H1 (cell line): ENCODE measurements at regions not wholly inside any gene's neighbourhood (a gene's known extent, or its start where the extent isn't known, plus 50 kb on each side); places are given as distances from the start of the nearest gene placed in this dataset.

Experiments used
- CTCF ChIA-PET: fragments of 300-600 bp; sonication (Branson Sonifier 250); formaldehyde crosslinking; loops from one replicate; lab custom pipeline; 2021; ENCODE audit not compliant: partially characterized antibody; lab: Charles Lee
- POLR2A ChIA-PET: fragments of 300-600 bp; sonication (Branson Sonifier 250); formaldehyde crosslinking; loops from one replicate; lab custom pipeline; 2021; ENCODE audit warnings: inconsistent platforms; ENCODE audit not compliant: partially characterized antibody; lab: Charles Lee
- DNase-seq, 2 experiments: peaks; one replicate each; pipeline versions ENCODE4 v3.0.0 to v3.0.0-alpha.2; 2010 to 2022; ENCODE audit warnings: low spot score in 2 of 2, low read depth in 1 of 2, mixed read lengths in 1 of 2
- FAIRE-seq: peaks from 2 replicates; lab custom pipeline; 2011; peaks lifted over from hg19 to GRCh38; lab: Jason Lieb, UNC
- H2AFZ ChIP-seq: 2 replicates; pipeline ENCODE4 v1.8.1; 2012; ENCODE audit warnings: low read length, inconsistent platforms
- H2AK5ac ChIP-seq: 2 replicates; pipeline ENCODE4 v1.6.1; 2013; ENCODE audit warnings: low read depth, low read length
- H2BK120ac ChIP-seq: replicated peaks from 2 replicates; pipeline ENCODE3; 2013; ENCODE audit warnings: low read depth, low read length, inconsistent platforms
- H2BK12ac ChIP-seq: 2 replicates; pipeline ENCODE4 v1.6.1; 2013; ENCODE audit warnings: low read depth, low read length
- H2BK15ac ChIP-seq: 2 replicates; pipeline ENCODE4 v1.6.1; 2013; ENCODE audit warnings: low read length
- H2BK20ac ChIP-seq: 2 replicates; pipeline ENCODE4 v1.6.1; 2013; ENCODE audit warnings: low read length
- H2BK5ac ChIP-seq: 2 replicates; pipeline ENCODE4 v1.6.1; 2013; ENCODE audit warnings: low read depth, low read length
- H3K14ac ChIP-seq: 2 replicates; pipeline ENCODE4 v1.6.1; 2013; ENCODE audit warnings: inconsistent platforms; ENCODE audit not compliant: insufficient read length
- H3K18ac ChIP-seq: 2 replicates; pipeline ENCODE4 v1.6.1; 2013; ENCODE audit warnings: low read length; ENCODE audit errors: extremely low read depth
- H3K23ac ChIP-seq: 2 replicates; pipeline ENCODE4 v1.6.1; 2013; ENCODE audit warnings: inconsistent platforms; ENCODE audit not compliant: insufficient read length
- H3K23me2 ChIP-seq: 2 replicates; pipeline ENCODE4 v1.6.1; 2013; ENCODE audit warnings: low read depth, low read length
- H3K27ac ChIP-seq: 2 replicates; pipeline ENCODE4 v1.6.1; 2011; ENCODE audit warnings: low read depth, low read length, inconsistent platforms
- H3K27me3 ChIP-seq, 4 experiments: replicated peaks in 1 of 4; 1 replicate in 1 of 4; 2 replicates in 3 of 4; pipeline versions ENCODE4 v1.6.1 to v1.8.1; 2011 to 2013; ENCODE audit warnings: low read length in 3 of 4, mild to moderate bottlenecking in 3 of 4, inconsistent platforms in 2 of 4, mixed read lengths in 2 of 4, moderate library complexity in 1 of 4; ENCODE audit not compliant: control insufficient read depth in 3 of 4, insufficient read depth in 3 of 4; ENCODE audit errors: extremely low read depth in 1 of 4
- H3K36me3 ChIP-seq, 4 experiments: 2 replicates each; pipeline versions ENCODE4 v1.6.1 to v1.8.1; 2011 to 2013; ENCODE audit warnings: mild to moderate bottlenecking in 4 of 4, low read length in 3 of 4, moderate library complexity in 2 of 4, control low read depth in 1 of 4, inconsistent platforms in 1 of 4; ENCODE audit not compliant: insufficient read depth in 4 of 4, control insufficient read depth in 2 of 4
- H3K4ac ChIP-seq: replicated peaks from 2 replicates; pipeline ENCODE3; 2013; ENCODE audit warnings: low read length, low read depth, mixed read lengths, inconsistent platforms; ENCODE audit not compliant: insufficient read length
- H3K4me1 ChIP-seq, 4 experiments: replicated peaks in 1 of 4; 1 replicate in 1 of 4; 2 replicates in 3 of 4; pipeline versions ENCODE4 v1.6.1 to v1.8.1; 2011 to 2013; ENCODE audit warnings: low read length in 3 of 4, inconsistent platforms in 2 of 4, mixed read lengths in 1 of 4; ENCODE audit not compliant: insufficient read depth in 4 of 4, control insufficient read depth in 3 of 4
- H3K4me2 ChIP-seq, 2 experiments: 2 replicates each; pipeline versions ENCODE4 v1.6.1 to v1.8.1; 2011 to 2013; ENCODE audit warnings: low read depth in 2 of 2, low read length in 2 of 2, control low read depth in 1 of 2, inconsistent platforms in 1 of 2, mild to moderate bottlenecking in 1 of 2; ENCODE audit not compliant: insufficient read depth in 1 of 2
- H3K4me3 ChIP-seq, 4 experiments: fragments of 200-600, 300-600 bp in 1 of 4; sonication (generic), shearing (Covaris generic), sonication (Bioruptor Twin) in 1 of 4; 2 replicates each; pipeline versions ENCODE4 v1.5.1 to v1.8.1; 2011 to 2016; ENCODE audit warnings: low read length in 4 of 4, low read depth in 3 of 4, control low read depth in 2 of 4, inconsistent platforms in 2 of 4, mild to moderate bottlenecking in 2 of 4, mixed read lengths in 1 of 4, moderate library complexity in 1 of 4; ENCODE audit not compliant: insufficient read depth in 2 of 4; ENCODE audit errors: extremely low read depth in 1 of 4
- H3K56ac ChIP-seq: replicated peaks from 2 replicates; pipeline ENCODE3; 2013; ENCODE audit warnings: low read depth, mild to moderate bottlenecking, mixed read lengths, low read length, inconsistent platforms; ENCODE audit not compliant: insufficient read length
- H3K79me1 ChIP-seq: 2 replicates; pipeline ENCODE4 v1.6.1; 2013; ENCODE audit warnings: low read depth, low read length, control low read depth
- H3K79me2 ChIP-seq, 2 experiments: 2 replicates each; pipeline versions ENCODE4 v1.6.1 to v1.8.1; 2012 to 2013; ENCODE audit warnings: low read length in 2 of 2, mild to moderate bottlenecking in 2 of 2, inconsistent platforms in 1 of 2; ENCODE audit not compliant: insufficient read depth in 2 of 2, control insufficient read depth in 1 of 2
- H3K9ac ChIP-seq, 4 experiments: replicated peaks in 1 of 4; 1 replicate in 1 of 4; 2 replicates in 3 of 4; pipeline versions ENCODE4 v1.6.1 to v1.8.1; 2011 to 2013; ENCODE audit warnings: low read depth in 3 of 4, low read length in 3 of 4, control low read depth in 2 of 4, mild to moderate bottlenecking in 2 of 4, moderate library complexity in 2 of 4, inconsistent platforms in 1 of 4; ENCODE audit errors: extremely low read depth in 1 of 4
- H3K9me3 ChIP-seq, 2 experiments: 2 replicates each; pipeline versions ENCODE4 v1.6.1 to v1.8.1; 2012 to 2013; ENCODE audit warnings: mild to moderate bottlenecking in 2 of 2, moderate library complexity in 2 of 2, control low read depth in 1 of 2, inconsistent platforms in 1 of 2, low read depth in 1 of 2, low read length in 1 of 2, mixed read lengths in 1 of 2; ENCODE audit not compliant: insufficient read depth in 2 of 2
- H4K20me1 ChIP-seq, 2 experiments: replicated peaks in 1 of 2; 2 replicates each; pipeline versions ENCODE3 to v1.8.1; 2011 to 2013; ENCODE audit warnings: inconsistent platforms in 2 of 2, low read length in 2 of 2, mild to moderate bottlenecking in 1 of 2; ENCODE audit not compliant: insufficient read depth in 2 of 2, control insufficient read depth in 1 of 2
- H4K5ac ChIP-seq: 2 replicates; pipeline ENCODE4 v1.6.1; 2013; ENCODE audit warnings: low read length, low read depth, mixed read lengths, inconsistent platforms; ENCODE audit not compliant: insufficient read length
- H4K8ac ChIP-seq: 2 replicates; pipeline ENCODE4 v1.8.0; 2013; ENCODE audit warnings: mild to moderate bottlenecking, moderate library complexity, low read length, inconsistent platforms; ENCODE audit not compliant: insufficient read depth; ENCODE audit errors: extremely low read depth
- H4K91ac ChIP-seq: replicated peaks from 2 replicates; pipeline ENCODE3; 2013; ENCODE audit warnings: low read length, mixed read lengths, inconsistent platforms; ENCODE audit not compliant: insufficient read length
- BCL11A ChIP-seq, 2 experiments: IDR thresholded peaks; one replicate each; pipeline ENCODE4 v1.6.1; 2011; ENCODE audit warnings: low read depth in 2 of 2, low read length in 2 of 2, mild to moderate bottlenecking in 2 of 2
- SIRT6 ChIP-seq: IDR thresholded peaks from one replicate; pipeline ENCODE4 v1.7.1; 2012; ENCODE audit warnings: low read length, inconsistent platforms
- SUZ12 ChIP-seq: fragments of 200-600 bp; sonication (generic); IDR thresholded peaks from 2 replicates; pipeline ENCODE4 v1.6.1; 2012; ENCODE audit warnings: mild to moderate bottlenecking, inconsistent platforms, low read length, moderate library complexity, mixed read lengths
- WGBS, 2 experiments: shearing (Covaris generic) in 1 of 2; methylation state at CpG; one replicate each; pipeline versions ENCODE4 v1.1.6 to v1.1.7; 2013 to 2015; ENCODE audit warnings: low lambda C conversion rate in 2 of 2, mixed read lengths in 2 of 2, inconsistent platforms in 1 of 2, low coverage in 1 of 2, missing lambda C conversion rate in 1 of 2; ENCODE audit not compliant: insufficient replicate concordance in 2 of 2, insufficient coverage in 1 of 2, insufficient read length in 1 of 2; ENCODE audit errors: extremely low coverage in 1 of 2, missing lambda C conversion rate in 1 of 2; 5-methylcytosine and 5-hydroxymethylcytosine counted together

GRCh38 chr4:142929526-142929925 lies 83.4 kb upstream of the INPP4B start:
- Histone ChIP-seq H3K4me3 (no peak overlapping the region), H2BK15ac (no peak overlapping the region), H2BK12ac (no peak overlapping the region), H3K79me2 (no peaks in the 10 kb centered on the region), H4K20me1 (no peaks in the 10 kb centered on the region), H2BK5ac (no peak overlapping the region), H3K27ac (no peak overlapping the region), H2AK5ac (no peak overlapping the region), H2BK20ac (no peak overlapping the region), H3K4me1 (no peaks in the 10 kb centered on the region), H3K9ac (no peak overlapping the region), H3K27me3 (no peaks in the 10 kb centered on the region), H3K23me2 (no peaks in the 10 kb centered on the region), H3K36me3 (no peaks in the 10 kb centered on the region), H3K18ac (no peak overlapping the region), H3K4me2 (no peak overlapping the region), H3K4ac (no peak overlapping the region), H3K14ac (no peak overlapping the region), H3K56ac (no peak overlapping the region), H3K79me1 (no peaks in the 10 kb centered on the region), H4K8ac (no peak overlapping the region), H4K91ac (no peak overlapping the region), H2BK120ac (no peak overlapping the region), H3K9me3 (no peaks in the 10 kb centered on the region), H3K23ac (no peak overlapping the region), H2AFZ (no peak overlapping the region), H4K5ac (no peak overlapping the region)
- TF ChIP-seq BCL11A (IDR thresholded peaks at IDR 0.05; ENCODE audit: low read depth in 2 of 2, low read length in 2 of 2) (no peak), SIRT6 (no peak), SUZ12 (no peak)
- POLR2A ChIA-PET, result no interaction called here
- DNase-seq (no peak), FAIRE-seq (no peak)
- CTCF ChIA-PET, result no interaction called here
- WGBS, 2 experiments, result 84% methylated on average over 3 of the region's 3 CpGs; no CpG with 5 or more reads in 1 of the 2 experiments
